Stimulated activated CD4-positive, alpha-beta T cell treated with anti-CD3 and anti-CD28 coated beads, Interleukin-15, amount 100 ng/mL, for 48 hours (primary cell): ENCODE measurements at regions not wholly inside any gene's neighbourhood (a gene's known extent, or its start where the extent isn't known, plus 50 kb on each side); places are given as distances from the start of the nearest gene placed in this dataset.
"Not testable (repeated sequence)": the region's sequence is repeated elsewhere in the genome, so short reads cannot be mapped to it uniquely, and the experiment has no call there.

ENCODE experiments used
- DNase-seq, 2 donors: peaks; one replicate each; pipeline ENCODE4 v3.0.0-alpha.2; 2020; ENCODE audit warnings: low read depth in 2 of 2

DNA sequence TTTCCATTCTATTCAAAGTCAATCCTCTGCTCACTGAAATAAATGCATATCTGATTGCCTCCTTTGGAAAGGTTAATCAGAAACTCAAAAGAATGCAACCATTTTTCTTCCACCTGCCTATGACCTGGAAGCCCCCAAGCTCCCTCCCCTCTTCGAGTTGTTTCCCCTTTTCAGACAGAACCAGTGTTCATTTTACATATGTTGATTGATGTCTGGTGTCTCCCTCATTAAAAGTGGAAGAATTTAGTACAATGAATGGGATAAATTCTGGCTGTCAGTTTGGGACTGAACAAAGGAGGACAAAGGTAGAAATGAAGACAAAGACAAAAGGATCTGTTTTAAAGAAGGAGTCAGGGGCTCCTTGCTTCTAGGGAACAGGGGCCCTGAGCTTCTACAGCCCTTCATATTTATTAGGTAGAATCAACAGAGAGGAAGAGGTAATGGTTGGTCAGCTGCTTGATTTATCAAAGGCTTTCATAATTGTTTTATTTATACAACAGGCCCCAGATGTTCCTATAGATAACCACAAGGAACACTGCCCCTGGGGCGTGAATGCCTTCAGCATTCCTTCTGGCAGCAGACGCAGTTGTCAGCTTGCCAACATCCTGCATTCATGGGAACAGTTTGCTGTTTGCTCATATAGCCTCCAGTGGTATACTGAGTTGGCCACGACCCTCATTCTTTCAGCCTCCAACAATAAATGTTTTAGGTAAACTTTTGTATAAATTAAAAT, 949.8 kb upstream of the LRATD1 start:
- no peak for DNase-seq

DNA sequence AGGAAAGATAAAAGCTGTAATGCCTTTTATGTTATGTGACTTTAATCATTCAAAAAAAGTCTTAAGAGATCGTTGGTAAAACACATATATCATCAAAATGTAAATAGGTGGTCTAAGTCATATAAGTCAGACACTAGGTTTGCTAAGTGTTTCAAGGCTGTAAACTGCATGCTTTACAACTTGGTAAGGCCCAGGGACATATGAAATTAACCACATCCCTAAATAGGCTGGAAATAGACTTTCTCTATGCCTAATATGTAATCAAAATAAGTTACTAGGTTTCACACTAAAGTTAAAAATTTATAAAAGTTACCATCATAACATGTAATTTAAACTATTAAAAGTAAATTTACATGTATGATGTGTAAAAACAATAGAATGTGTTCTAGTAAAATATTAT, 946.3 kb upstream of the LRATD1 start:
- DNase-seq, result no peak

DNA sequence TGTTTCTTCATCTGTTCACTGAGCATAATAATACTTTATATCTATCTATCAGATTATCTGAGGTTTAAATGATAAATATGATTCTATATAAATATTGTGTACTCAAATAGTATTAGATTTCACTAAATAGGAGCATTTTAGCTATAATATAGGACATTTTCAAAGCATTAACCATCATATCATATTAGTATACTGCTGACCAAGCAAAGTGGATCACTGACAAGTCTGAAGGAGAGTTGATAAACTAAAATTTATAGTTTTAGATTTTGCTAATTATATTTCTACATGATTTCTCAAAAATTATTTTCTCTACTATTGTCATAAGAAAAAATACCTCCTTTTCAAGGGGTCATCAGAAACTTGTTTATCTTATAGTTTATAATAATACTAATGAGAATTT, 937.8 kb upstream of the LRATD1 start:
- no peak for DNase-seq

DNA sequence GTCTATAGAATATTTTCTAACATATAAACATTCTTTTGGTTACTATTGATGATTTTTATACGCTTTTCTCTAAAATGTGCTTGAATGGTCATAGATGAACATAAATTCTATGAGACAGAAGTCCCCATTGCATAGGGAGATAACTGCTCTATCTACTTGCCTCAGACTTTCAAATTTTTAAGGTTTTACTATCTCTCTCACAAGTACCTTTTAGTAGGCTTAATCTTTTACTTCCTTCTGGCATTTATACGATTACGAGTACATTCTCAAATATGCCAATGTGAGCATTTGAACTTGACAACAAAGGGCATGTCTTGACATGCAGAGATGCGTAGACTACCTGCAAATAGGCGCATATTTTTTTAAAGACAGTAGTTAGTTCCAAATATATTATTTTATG, 935.9 kb upstream of the LRATD1 start:
- no peak for DNase-seq

DNA sequence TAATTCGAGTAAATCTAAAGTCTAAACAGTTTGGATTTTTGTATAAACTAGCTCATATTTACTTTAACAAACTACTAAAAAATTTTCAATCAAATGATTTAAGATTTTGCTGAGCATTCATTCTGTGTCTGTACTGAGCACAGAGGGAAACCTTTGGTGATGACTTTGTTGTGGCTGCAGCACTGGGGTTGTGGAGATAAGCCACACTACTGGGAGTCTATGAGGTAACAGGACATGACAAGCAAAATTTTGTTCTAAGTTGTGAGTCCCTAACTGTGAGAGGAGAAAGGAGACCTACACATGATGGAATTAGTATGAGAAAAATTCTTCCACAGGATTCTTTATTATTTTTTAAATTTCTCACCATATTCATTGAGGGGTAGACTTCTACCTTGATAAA, 933.7 kb upstream of the LRATD1 start:
- no peak for DNase-seq

DNA sequence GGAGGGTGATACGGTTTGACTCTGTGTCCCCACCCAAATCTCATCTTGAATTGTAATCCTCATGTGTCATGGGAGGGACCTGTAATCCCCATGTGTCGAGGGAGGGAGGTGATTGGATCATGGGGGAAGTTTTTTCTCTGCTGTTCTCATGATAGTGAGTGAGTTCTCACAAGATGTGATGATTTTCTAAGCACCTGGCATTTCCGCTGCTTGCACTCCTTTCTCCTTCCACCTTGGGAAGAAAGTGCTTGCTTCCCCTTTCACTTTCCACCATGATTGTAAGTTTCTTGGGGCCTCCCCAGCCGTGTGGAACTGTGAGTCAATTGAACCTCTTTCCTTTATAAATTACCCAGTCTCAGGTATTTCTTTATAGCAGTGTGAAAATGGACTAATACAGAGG, 932.6 kb upstream of the LRATD1 start:
- DNase-seq, result not testable (repeated sequence)

DNA sequence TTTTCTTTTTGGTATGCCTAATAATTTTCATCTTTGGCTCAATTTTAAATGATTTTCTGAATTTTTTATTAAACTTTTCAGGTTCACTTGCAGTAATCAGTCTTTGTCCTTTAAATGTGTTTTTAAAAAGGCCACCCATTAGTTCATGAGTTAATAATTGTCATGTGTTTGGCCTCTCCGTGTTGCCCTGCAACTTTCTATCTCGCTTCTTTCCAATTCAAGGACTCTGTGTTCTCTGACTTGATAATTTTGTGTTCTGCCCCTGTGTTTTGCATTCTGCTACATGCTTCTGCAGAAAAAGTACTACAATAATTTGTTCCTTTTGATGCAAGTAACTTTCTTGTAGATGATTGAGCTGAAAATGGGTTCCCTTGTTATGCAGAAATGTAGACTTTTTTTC, 921.4 kb upstream of the LRATD1 start:
- no peak for DNase-seq

DNA sequence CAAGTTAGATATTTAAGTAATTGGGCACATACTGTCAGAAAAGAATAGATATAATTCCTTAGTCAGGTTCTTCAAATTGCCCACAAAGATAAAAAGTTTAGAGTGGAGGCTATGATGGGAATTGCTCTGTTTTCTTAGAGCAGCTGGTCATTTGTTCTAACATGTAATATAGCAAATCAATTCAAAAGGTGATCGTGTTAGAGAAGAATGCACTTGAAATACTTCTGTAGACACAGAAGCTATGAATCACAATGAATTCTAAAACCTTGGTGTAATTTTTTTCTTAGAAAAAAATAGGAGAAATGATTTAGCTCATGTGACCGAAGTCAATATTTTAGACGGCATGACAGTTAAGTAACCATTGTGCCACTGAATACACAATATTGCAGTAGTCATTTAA, 918.1 kb upstream of the LRATD1 start:
- no peak for DNase-seq

DNA sequence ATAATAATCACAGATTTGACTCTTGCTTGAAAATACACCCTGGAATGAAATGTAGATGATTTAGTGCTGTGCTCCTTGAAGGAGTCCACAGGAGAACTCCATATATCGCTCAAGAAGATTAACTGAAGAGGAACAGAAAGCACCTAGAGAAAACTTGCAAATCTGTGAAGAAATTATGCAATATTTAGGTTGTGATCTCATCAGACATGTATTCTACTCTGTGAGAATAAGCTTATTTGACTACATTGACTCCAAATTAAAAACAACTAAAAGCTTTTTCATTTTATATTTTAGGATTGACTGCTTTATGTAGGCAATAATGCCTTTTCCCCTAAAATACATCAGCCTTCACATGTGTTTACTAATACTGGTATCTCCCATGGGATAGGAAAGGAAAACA, 906.6 kb upstream of the LRATD1 start:
- DNase-seq, result no peak

DNA sequence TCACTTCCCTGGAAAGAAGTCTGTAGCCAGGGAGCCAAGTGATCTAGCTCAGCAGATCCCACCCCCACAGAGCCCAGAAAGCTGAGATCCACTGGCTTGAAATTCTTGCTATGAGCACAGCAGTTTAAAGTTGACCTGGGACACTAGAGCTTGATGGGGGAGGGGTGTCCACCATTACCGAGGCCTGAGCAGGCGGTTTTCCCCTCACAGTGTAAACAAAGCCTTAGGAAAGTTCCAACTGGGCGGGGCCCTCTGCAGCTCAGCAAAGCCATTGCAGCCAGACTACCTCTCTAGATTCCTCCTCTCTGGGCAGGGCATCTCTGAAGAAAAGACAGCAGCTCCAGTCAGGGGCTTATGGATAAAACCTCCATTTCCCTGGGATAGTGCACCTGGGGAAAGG, 887.2 kb upstream of the LRATD1 start:
- no peak for DNase-seq

DNA sequence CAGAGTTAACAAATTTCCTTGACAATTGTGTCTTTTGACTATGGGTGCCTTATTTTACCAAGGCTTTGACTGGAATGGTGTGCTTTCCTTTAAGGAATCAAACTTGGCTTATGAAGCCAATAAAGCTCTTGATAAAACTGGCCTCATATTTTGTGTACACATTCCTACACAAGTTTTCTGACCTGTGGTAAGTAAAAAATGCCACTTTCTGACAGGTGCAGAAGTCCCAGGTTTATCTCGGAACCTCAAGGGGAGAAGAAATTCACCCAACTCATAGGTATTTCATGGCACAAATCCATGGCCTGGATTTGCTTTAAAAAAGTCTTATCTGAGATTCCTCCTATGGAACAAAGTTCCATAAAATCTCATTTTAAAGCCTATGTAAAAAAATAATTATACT, 880.6 kb upstream of the LRATD1 start:
- DNase-seq, result no peak

DNA sequence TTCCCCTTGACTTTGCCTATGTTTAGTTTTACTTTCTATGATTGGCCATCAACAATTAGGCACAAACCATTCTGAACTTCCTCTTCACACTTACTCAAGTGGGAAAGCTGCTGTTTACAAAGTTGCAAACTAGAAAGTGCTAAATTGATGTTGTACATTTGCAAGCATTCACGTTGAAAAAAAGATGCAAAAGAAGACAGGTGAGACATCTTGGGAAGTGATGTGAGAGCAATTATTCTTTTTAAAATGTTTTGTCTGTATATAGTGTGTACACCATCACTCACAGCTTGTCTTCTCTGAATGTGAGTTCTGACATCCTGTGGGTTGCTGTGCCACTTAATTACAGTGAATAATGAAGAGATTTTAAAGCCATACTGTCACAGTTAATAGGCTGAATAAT, 874.1 kb upstream of the LRATD1 start:
- no peak for DNase-seq

DNA sequence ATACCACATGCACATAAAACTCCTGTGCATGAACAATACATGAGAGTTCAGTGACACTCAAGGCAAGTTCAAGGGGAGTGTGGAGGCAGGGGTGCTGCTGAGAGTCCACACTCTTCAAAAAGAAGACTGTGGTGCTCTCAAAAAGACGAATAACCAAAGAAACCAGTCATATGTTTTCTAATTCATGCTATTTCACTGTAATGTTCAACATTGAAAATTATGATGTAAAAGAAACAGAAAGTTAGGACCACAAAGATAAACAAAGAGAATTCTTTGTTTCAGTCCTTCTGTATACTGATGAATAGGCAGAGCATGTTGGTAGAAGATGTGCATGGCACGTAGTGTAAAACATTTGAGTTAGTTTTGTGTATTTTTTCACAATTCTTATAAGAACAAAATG, 864.2 kb upstream of the LRATD1 start:
- DNase-seq, result no peak

DNA sequence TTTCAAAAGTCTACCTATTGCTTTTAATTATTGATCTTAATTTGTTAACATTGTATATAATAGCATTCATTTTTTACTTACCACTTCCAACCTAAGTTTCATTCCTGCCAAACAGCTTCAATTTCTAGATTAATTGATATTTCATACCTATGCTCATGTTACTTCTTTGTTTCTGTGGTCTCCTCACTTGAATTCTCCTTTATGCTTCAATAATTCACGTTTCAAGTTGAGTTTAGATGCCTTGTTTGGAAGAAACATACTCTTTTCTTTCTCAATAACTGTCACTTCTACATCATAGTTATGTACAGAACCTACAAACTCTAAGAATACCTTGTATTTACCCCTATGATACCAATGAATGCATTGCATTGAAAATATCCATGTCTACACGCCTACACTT, 862.2 kb upstream of the LRATD1 start:
- DNase-seq, result no peak

DNA sequence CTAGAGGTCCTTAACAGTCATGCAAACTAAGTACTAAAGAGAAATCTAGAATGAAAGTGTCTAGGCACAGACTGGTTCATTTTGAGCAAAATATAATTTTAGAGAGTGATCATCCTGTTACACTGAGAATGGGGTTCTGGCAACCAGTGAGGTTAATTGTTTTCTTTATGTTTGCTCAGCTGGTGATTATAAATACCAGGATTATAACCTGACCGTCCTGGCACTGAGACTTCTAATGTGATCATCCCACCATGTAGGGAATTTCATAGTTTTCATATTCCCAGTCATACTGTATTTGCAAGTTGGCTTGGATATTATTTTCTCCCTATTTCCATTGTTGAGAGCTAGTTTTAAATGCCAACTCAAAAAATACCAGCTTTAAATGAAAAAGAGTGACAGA, 852.5 kb upstream of the LRATD1 start:
- DNase-seq, result no peak

DNA sequence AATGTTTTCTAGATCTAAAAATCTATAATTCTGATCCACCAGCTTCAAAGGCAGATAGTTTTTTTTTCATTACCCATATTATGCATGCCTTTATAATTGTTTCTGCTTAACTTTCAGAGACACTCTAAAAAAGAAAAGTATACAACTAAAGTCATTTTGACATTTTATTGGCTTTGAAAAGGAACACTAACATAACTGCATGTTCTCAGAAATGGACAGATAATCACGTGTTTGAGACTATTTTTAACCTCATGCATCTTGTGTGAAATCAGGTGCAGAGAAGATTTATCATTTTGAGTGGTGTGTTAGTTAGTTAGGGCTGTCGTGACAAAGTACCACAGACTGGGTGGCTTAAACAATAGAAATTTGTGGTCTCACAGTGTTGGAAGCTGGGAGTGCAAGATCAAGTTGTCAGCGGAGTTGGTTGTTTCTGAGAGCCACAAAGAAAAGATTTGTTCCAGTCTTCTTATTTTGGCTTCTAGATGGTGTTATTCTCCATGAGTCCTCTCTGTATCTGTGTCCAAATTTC, 841.4 kb upstream of the LRATD1 start:
- no peak for DNase-seq

DNA sequence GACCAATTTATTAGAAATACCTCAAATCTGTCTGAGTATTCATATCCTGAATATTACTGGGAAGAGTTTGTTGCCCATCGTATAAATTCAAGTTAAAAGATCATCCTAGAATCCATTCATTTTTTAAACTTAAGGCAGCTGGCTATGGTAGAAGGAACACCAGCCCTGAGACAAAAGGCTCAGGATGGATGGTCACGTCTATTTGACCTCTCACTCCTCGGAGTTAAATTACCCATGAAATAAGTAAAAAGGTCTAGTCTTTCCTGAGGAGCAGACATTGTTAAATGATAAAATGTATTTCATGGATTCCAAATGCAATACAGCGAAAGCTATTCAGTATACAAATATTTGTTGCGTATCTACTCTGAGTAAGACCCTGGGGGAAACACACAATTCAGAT, 826.0 kb upstream of the LRATD1 start:
- DNase-seq, result no peak

DNA sequence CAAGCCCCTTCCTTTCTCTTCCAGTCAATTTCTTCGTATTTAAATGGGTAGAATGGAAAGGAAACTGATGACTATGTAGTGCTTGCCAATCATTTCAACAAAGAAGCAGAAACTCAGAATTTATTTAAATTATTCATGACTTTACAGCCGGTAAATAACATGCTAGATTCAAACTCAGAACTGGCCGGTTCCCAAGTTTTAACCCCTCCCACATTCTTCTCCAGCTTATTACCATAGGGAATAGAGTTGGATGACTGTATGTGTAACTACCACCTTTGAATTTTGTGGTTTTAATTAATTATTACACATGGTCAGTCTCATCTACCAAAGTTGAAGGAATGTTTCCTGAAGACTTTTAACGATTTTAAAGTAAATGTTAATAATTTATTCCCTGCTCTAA, 819.3 kb upstream of the LRATD1 start:
- DNase-seq, result no peak

DNA sequence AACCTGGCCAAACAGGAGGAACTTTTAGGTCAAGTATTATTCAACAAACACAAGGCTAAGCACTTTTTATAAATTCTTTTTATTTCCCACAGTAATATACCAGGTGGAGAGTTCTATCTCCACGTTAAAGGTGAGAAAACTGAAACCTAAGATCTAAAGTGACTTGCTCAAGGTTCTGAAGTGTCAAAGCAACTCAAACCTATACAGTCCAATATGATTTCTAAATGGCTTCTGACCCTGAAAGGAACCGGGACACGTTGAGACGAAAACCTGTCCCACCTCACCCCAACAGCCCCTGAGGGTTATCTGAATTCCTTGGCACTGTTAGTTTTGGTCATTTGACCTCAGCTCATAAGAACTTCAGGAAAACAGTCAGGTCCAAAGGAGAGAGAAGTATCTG, 814.5 kb upstream of the LRATD1 start:
- DNase-seq, result no peak

DNA sequence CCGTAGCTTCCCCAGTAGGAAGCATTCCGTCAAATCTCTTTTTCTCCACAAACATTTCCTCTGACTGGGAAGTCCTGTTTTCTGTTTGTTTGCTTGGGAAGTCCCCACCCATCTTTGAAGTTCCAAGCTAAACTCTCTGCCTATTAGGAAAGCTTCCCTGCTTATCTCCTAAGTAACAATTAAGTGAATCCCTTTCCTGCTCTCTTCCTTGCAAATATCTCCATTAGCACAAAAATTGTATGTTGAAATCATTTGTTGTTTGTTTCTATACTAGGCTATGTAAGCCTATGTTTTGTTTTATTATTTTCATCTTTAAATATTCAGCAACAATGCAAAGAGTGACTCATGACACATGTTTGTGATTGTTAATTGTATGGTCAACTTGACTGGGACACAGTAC, 812.6 kb upstream of the LRATD1 start:
- DNase-seq, result no peak

DNA sequence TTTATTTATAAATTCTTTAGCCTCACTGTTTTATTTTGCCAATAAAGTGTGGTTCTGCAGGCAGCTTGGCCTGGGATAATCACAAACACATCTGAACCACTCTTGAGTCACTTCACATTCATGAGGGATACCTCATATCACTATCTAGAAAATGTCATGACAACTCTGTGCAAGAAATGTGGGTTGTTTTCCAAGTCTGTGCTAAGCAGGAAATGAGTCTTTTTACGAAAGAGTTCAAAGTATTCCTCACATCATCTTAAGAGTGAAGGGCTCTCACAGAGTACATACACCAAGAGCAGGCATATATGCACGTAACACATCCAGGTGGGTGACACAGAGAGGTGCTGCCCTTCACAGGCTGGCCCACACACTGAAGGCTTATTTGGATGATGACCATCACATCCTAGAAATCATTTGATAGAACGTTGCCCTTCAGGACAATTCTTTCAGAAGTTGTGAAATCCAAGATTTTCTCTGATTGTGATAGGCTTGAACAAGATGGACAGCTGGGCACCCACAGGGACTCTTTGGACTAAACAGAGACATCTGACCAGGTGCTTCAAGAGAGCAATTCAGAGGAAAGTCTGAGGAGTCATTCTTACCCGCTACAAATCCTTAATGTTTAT, 811.1 kb upstream of the LRATD1 start:
- DNase-seq, result no peak

DNA sequence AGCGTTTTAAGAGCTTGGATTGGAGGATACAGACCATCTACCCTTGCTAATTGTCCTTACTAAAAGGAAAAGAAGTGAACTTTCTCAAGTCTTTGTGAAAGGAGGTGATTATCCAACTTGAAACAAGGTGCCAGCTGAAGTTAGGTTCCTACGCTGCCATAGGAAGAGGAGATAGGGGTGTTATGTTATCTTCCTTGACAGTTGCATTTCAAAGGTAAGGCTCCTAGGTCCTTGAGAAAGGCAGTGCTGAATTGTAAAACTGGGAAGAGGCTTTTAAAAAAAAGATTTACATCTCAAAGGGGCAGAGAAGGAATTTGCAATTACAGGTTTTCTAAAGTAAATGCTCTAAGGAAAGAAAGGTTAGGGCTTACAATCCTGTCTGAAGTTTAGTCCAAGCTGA, 810.2 kb upstream of the LRATD1 start:
- DNase-seq, result no peak

DNA sequence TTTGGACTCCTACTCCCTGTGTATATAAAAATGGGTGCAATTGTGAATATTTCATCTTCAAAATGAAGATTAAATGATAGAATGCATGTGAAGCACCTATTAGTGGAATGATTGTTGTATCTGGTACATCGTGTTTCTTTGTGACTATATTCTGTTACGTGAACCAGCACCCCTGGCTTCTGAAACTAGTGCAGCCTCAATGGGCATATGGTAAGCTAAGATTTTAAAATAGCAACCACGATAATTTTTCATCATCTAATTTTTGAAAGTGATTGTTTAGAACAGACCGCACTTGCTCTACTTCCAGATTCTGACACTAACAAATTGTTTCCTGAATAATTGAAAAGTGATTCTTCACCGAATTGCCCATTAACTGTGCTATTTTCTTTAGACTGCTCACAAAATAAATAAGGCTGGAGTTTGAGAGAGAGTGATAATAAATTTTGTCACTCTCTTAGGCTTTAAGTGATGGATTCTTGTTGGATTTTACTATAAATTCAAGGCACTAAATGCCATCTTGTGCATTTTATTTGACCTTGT, 806.1 kb upstream of the LRATD1 start:
- no peak for DNase-seq
